ENCODE measurements at regions not wholly inside any gene's neighbourhood (a gene's known extent, or its start where the extent isn't known, plus 50 kb on each side); places are given as distances from the start of the nearest gene placed in this dataset.

- H3K4me3 ChIP-seq (ENCODE audit: low read depth, low read length): no peak overlapping the region
- no peak for TF ChIP-seq CTCF (conservative IDR thresholded peaks at IDR 0.05; ENCODE audit: low read depth, low read length)
- DNase-seq (ENCODE audit: low read depth): no peak
These were observed 135.6 kb upstream of the LPCAT1 start for GRCh38 chr5:1659100-1659981.

GRCh38 chr5:1658665-1659064, 134.9 kb upstream of the LPCAT1 start:
- H3K4me3 ChIP-seq (ENCODE audit: low read depth, low read length): no peak overlapping the region
- no peak for TF ChIP-seq CTCF (conservative IDR thresholded peaks at IDR 0.05; ENCODE audit: low read depth, low read length)
- no peak for DNase-seq (ENCODE audit: low read depth)

- no peak overlapping the region for H3K4me3 ChIP-seq (ENCODE audit: low read depth, low read length)
- DNase-seq (ENCODE audit: low read depth): no peak
- no peak for TF ChIP-seq CTCF (conservative IDR thresholded peaks at IDR 0.05; ENCODE audit: low read depth, low read length)
These were observed 133.5 kb upstream of the LPCAT1 start for GRCh38 chr5:1657161-1657741.

GRCh38 chr5:1656271-1656975, 132.7 kb upstream of the LPCAT1 start:
- no peak for TF ChIP-seq CTCF (conservative IDR thresholded peaks at IDR 0.05; ENCODE audit: low read depth, low read length)
- H3K4me3 ChIP-seq (ENCODE audit: low read depth, low read length): no peak overlapping the region

GRCh38 chr5:1655496-1656270, 131.9 kb upstream of the LPCAT1 start:
- no peak for TF ChIP-seq CTCF (conservative IDR thresholded peaks at IDR 0.05; ENCODE audit: low read depth, low read length)

More at GRCh38 chr5:1656271-1656975, 132.7 kb upstream of the LPCAT1 start:
- no peak for DNase-seq (ENCODE audit: low read depth)

GRCh38 chr5:1654786-1655495, 131.2 kb upstream of the LPCAT1 start:
- TF ChIP-seq CTCF (conservative IDR thresholded peaks at IDR 0.05; ENCODE audit: low read depth, low read length): no peak

More at GRCh38 chr5:1655496-1656270, 131.9 kb upstream of the LPCAT1 start:
- H3K4me3 ChIP-seq (ENCODE audit: low read depth, low read length): no peak overlapping the region
- no peak for DNase-seq (ENCODE audit: low read depth)

More at GRCh38 chr5:1654786-1655495, 131.2 kb upstream of the LPCAT1 start:
- no peak for DNase-seq (ENCODE audit: low read depth)
- no peak overlapping the region for H3K4me3 ChIP-seq (ENCODE audit: low read depth, low read length)
